ENCODE measurements at regions not wholly inside any gene's neighbourhood (a gene's known extent, or its start where the extent isn't known, plus 50 kb on each side); places are given as distances from the start of the nearest gene placed in this dataset.

DNA sequence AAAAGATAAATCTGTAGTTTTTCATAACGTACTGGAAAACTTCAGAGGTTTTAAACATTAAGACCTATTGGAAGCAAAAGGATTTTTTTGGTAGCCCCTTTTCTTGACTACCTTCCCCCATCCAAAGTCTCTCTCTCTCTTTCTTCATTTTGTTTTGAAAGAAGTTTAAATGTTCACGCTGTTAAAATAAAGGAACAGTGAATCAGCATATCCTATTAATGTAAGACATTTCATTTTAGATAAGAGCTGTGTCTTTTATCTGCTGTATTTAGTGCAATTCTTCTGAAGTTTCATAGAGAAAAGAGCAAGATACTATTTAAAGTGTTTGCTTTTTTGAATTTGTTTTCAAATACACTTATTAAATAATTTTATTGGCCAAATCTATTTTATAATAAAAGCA is 205.5 kb upstream of the POU3F3 start:
- TF ChIP-seq EGR1 (IDR thresholded peaks at IDR 0.05; ENCODE audit: borderline replicate concordance, low read depth, low read length): no peak
- TF ChIP-seq POLR2AphosphoS5 (IDR thresholded peaks at IDR 0.05; ENCODE audit: low read depth, low read length): no peak

All from H1 (cell line).